ENCODE measurements at regions not wholly inside any gene's neighbourhood (a gene's known extent, or its start where the extent isn't known, plus 50 kb on each side); places are given as distances from the start of the nearest gene placed in this dataset.
A peak's percentile ranks its signal among the peaks of the same experiment; 100 is the strongest.

DNA sequence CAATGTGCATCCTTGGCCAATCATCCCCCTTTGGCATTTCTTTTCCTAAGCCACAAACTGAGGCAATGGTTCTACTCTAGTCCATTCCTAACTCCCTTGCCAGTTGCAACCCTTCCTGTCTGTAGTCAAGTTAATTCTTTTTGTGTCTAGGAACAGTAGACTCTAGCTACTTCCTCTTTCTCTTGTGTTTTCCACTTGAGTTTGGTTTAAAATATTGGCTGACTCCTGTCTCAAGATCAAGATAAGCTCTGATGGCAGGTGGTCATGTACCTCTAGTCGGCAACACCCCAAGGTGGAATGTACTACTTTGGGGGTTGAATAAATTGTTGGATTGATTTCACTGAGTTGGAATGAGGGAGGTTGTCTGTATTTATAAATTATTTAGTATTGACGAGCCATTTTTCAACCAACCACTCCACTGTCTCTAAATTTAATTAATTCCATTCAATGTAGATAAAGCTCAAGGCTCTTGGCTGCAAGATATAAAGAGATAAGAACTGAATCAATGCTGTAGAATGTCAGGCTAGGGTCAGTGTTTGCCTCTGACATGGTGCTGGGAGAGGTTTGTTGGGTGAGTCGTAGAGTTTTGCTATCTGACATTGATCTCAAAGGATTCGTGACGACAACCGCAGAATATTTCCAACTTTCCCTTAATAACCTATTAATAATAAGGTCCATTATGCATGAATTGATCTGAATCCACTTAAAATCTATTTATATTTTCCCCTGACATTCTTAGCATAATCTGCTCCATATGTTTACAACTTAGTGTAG lies 188.7 kb upstream of the APCDD1 start:
- no peaks in the 10 kb centered on the region for H3K9me3 ChIP-seq (replicated peaks; ENCODE audit: control insufficient read depth, low read depth, low read length)
- no CpG with 5 or more reads among the region's 6 CpGs for WGBS (ENCODE audit: insufficient coverage)
- no peak overlapping the region for H3K4me3 ChIP-seq (ENCODE audit: low read length)
- no peaks in the 10 kb centered on the region for H3K27me3 ChIP-seq (ENCODE audit: control insufficient read depth, insufficient read depth, low read length)
- peak; percentile 35 for DNase-seq
- no peak overlapping the region for H3K27ac ChIP-seq (ENCODE audit: low read length)
- peaks cover 11% of the 10 kb centered on the region for H3K4me1 ChIP-seq (ENCODE audit: control insufficient read depth, insufficient read depth, low read length)
- no peaks in the 10 kb centered on the region for H3K36me3 ChIP-seq (ENCODE audit: control insufficient read depth, insufficient read depth, low read length)

DNA sequence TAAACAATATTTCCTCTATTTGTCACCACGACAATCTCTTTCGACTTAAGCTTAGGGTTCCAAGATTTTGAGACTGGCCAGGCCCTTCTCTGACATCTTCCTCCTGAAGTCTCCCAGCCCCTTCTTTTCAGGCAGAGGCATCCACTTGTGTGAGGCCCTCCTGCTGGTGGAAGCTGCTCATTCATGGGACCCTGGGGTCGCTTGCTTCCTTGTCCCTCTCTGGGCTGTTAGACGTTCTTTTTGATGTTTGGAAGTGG lies 188.2 kb upstream of the APCDD1 start:
- Histone ChIP-seq H3K27me3 (ENCODE audit: control insufficient read depth, insufficient read depth, low read length) (no peaks in the 10 kb centered on the region), H3K36me3 (ENCODE audit: control insufficient read depth, insufficient read depth, low read length) (no peaks in the 10 kb centered on the region), H3K4me1 (ENCODE audit: control insufficient read depth, insufficient read depth, low read length) (peaks cover 11% of the 10 kb centered on the region), H3K9me3 (replicated peaks; ENCODE audit: control insufficient read depth, low read depth, low read length) (no peaks in the 10 kb centered on the region), H3K4me3 (ENCODE audit: low read length) (no peak overlapping the region), H3K27ac (ENCODE audit: low read length) (no peak overlapping the region)
- WGBS (ENCODE audit: insufficient coverage) = 30% methylated on average over 2 of the region's 4 CpGs
- peak; percentile 54 for DNase-seq

DNA sequence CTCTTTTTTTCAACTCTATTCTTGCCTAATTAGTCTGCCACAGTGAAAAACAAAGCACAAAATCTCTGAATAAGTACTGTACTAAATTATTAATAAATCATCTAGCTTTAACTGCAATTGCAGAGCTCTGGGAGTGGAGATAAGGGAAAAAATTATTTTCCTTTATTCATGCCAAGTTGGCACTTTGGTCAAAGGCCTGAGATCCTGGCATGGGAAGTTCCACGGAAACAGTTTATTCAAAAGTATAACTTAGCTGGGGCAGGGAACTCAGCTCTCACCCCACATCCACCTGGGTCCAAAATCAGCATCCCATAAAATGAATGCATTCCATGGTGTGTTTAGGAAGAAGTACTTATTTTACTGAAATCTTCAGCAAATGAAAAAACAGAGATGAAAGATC lies 185.2 kb upstream of the APCDD1 start:
- H3K27ac ChIP-seq (ENCODE audit: low read length) = peak overlapping the region; percentile 47
- WGBS (ENCODE audit: insufficient coverage) = no CpG with 5 or more reads among the region's 1 CpG

DNA sequence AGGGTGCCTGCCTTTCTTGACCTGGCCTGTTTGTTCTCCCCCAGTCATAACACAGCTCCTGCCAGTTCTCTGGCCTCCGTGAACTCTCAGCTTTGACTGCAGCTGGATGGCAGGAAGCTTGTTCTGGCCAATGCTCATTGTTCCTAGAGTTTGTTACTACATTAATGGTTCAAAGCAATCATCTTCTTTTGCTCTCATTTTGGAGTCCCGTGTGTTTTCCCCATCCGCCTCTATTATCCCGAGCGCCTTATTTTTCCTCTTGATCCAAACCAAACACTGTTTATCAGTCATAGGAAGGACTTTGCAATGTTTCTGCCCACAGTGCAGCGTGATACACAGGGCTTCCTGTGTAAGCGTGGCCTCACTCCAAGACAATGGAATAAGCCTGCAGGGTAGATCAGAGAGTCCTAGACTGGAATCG lies 184.3 kb upstream of the APCDD1 start:
- DNase-seq = peak; percentile 61
- WGBS (ENCODE audit: insufficient coverage) = 57% methylated on average over 7 of the region's 8 CpGs
- no peaks in the 10 kb centered on the region for H3K36me3 ChIP-seq (ENCODE audit: control insufficient read depth, insufficient read depth, low read length)
- no peaks in the 10 kb centered on the region for H3K9me3 ChIP-seq (replicated peaks; ENCODE audit: control insufficient read depth, low read depth, low read length)
- H3K4me1 ChIP-seq (ENCODE audit: control insufficient read depth, insufficient read depth, low read length) = peaks cover 14% of the 10 kb centered on the region
- no peaks in the 10 kb centered on the region for H3K27me3 ChIP-seq (ENCODE audit: control insufficient read depth, insufficient read depth, low read length)
- peak overlapping the region; percentile 47 for H3K27ac ChIP-seq (ENCODE audit: low read length)
- no peak overlapping the region for H3K4me3 ChIP-seq (ENCODE audit: low read length)

More for the DNA sequence above, 185.2 kb upstream of the APCDD1 start:
- no peaks in the 10 kb centered on the region for H3K36me3 ChIP-seq (ENCODE audit: control insufficient read depth, insufficient read depth, low read length)
- no peaks in the 10 kb centered on the region for H3K27me3 ChIP-seq (ENCODE audit: control insufficient read depth, insufficient read depth, low read length)
- no peaks in the 10 kb centered on the region for H3K9me3 ChIP-seq (replicated peaks; ENCODE audit: control insufficient read depth, low read depth, low read length)
- peaks cover 14% of the 10 kb centered on the region for H3K4me1 ChIP-seq (ENCODE audit: control insufficient read depth, insufficient read depth, low read length)
- no peak overlapping the region for H3K4me3 ChIP-seq (ENCODE audit: low read length)
- peak; percentile 66 for DNase-seq

DNA sequence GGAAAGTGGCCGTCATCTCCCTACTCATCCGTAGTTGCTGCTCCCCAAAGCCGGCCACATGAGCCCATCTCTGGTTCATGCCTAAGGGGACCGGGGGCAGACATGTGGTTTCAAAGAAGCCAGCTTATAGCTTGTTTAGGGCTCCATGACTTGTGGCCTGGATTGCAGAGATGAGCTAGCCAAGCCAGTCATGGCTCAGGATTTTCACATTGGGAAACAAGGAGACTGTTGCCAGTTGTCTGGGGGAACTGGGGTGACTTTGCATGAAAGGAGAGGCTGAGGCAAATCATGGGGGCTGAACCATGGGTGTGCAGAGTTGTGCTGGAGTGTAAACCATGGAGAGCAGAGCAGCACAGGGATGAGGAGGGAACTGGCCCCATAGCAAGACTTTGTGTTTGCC lies 183.0 kb upstream of the APCDD1 start:
- 98% methylated on average over 4 of the region's 4 CpGs for WGBS (ENCODE audit: insufficient coverage)

DNA sequence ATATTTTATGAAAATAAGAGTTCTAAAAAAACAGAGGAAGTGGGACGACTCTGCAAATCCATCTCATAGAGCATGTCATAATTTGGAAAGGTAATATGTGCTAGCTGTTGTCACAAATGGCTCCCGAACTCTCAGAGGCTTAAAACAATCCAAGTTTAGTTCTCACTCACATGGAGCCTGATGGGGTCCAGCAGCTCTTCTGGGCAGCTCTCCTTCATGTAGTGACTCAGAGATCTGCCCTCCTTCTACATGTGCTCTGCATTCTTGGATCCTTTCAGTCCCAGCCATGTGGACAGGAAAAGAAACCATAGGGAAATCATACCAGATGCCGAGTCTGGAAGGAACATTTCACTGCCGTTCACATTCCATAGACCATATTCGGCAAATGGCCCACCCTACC lies 180.1 kb upstream of the APCDD1 start:
- DNase-seq = peak; percentile 92
- H3K36me3 ChIP-seq (ENCODE audit: control insufficient read depth, insufficient read depth, low read length) = no peaks in the 10 kb centered on the region
- H3K27ac ChIP-seq (ENCODE audit: low read length) = peak overlapping the region; percentile 29
- no peaks in the 10 kb centered on the region for H3K9me3 ChIP-seq (replicated peaks; ENCODE audit: control insufficient read depth, low read depth, low read length)
- no peaks in the 10 kb centered on the region for H3K27me3 ChIP-seq (ENCODE audit: control insufficient read depth, insufficient read depth, low read length)
- peaks cover 14% of the 10 kb centered on the region for H3K4me1 ChIP-seq (ENCODE audit: control insufficient read depth, insufficient read depth, low read length)
- no peak overlapping the region for H3K4me3 ChIP-seq (ENCODE audit: low read length)
- no CpG with 5 or more reads among the region's 5 CpGs for WGBS (ENCODE audit: insufficient coverage)

More for the DNA sequence above, 183.0 kb upstream of the APCDD1 start:
- Histone ChIP-seq H3K4me1 (ENCODE audit: control insufficient read depth, insufficient read depth, low read length) (peaks cover 14% of the 10 kb centered on the region), H3K27me3 (ENCODE audit: control insufficient read depth, insufficient read depth, low read length) (no peaks in the 10 kb centered on the region), H3K27ac (ENCODE audit: low read length) (no peak overlapping the region), H3K9me3 (replicated peaks; ENCODE audit: control insufficient read depth, low read depth, low read length) (no peaks in the 10 kb centered on the region), H3K36me3 (ENCODE audit: control insufficient read depth, insufficient read depth, low read length) (no peaks in the 10 kb centered on the region), H3K4me3 (ENCODE audit: low read length) (no peak overlapping the region)
- no peak for DNase-seq

DNA sequence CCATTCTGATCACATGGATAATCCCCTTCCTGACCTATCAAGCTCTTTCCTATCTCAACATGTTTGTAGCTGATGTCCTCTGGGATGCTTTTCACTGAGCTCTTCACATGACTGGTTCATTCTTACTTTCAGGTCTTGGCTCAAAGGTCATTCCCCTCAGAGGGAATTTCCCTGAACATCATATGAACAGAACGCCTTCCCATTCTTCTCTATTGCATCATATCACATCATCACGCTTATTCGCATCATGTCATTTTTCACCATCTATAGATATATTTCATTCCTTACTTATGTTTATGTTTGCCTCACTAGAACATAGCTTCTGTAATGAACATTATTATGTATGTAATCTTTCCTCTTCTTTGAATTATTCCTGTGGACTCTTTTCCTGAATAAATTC lies 178.9 kb upstream of the APCDD1 start:
- DNase-seq = no peak
- WGBS (ENCODE audit: insufficient coverage) = no CpG with 5 or more reads among the region's 3 CpGs
- Histone ChIP-seq H3K27me3 (ENCODE audit: control insufficient read depth, insufficient read depth, low read length) (no peaks in the 10 kb centered on the region), H3K4me1 (ENCODE audit: control insufficient read depth, insufficient read depth, low read length) (peaks cover 4% of the 10 kb centered on the region), H3K27ac (ENCODE audit: low read length) (no peak overlapping the region), H3K9me3 (replicated peaks; ENCODE audit: control insufficient read depth, low read depth, low read length) (no peaks in the 10 kb centered on the region), H3K4me3 (ENCODE audit: low read length) (no peak overlapping the region), H3K36me3 (ENCODE audit: control insufficient read depth, insufficient read depth, low read length) (no peaks in the 10 kb centered on the region)

DNA sequence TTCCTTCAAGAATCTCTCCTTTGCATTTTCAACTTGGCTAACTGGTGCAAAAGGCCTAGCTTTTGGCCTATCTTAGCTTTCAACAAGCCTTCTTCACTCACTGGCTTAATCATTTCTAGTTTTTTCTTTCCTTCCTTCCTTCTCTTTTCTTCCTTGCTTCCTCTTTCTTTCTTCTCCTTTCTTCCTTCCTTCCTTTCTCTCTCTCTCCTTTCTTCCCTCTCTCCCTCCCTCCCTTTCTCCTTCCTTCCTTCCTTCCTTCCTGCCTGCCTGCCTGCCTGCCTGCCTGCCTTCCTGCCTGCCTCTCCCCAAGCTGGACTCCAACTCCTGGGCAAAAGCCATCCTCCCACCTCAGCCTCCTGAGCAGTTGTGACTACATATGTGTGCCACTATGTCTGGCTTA lies 176.2 kb upstream of the APCDD1 start:
- H3K4me3 ChIP-seq (ENCODE audit: low read length) = no peak overlapping the region
- H3K4me1 ChIP-seq (ENCODE audit: control insufficient read depth, insufficient read depth, low read length) = peaks cover 6% of the 10 kb centered on the region
- H3K36me3 ChIP-seq (ENCODE audit: control insufficient read depth, insufficient read depth, low read length) = no peaks in the 10 kb centered on the region
- H3K9me3 ChIP-seq (replicated peaks; ENCODE audit: control insufficient read depth, low read depth, low read length) = no peaks in the 10 kb centered on the region
- H3K27ac ChIP-seq (ENCODE audit: low read length) = no peak overlapping the region
- H3K27me3 ChIP-seq (ENCODE audit: control insufficient read depth, insufficient read depth, low read length) = no peaks in the 10 kb centered on the region
- DNase-seq = no peak

DNA sequence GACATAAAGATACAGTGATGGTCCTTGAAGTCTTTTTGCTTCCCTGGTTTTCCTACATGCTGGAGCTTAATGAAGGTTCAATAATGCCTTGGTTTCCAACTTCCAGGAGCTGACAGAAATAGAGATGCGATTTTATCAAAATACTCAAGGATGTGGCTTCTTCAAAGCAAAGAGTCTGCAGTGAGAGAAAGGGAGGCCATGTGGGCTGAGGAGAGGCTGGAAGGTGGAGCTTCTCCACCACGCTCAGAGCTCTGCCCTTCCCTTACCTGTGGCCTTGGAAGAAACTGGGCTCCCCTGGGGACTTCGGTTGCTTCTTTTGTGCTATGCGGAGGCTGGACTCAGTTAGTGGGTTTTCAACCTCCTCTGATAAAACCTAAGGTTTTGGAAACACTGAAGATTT lies 175.0 kb upstream of the APCDD1 start:
- Histone ChIP-seq H3K27me3 (ENCODE audit: control insufficient read depth, insufficient read depth, low read length) (no peaks in the 10 kb centered on the region), H3K4me1 (ENCODE audit: control insufficient read depth, insufficient read depth, low read length) (peaks cover 8% of the 10 kb centered on the region), H3K9me3 (replicated peaks; ENCODE audit: control insufficient read depth, low read depth, low read length) (no peaks in the 10 kb centered on the region), H3K36me3 (ENCODE audit: control insufficient read depth, insufficient read depth, low read length) (no peaks in the 10 kb centered on the region), H3K4me3 (ENCODE audit: low read length) (no peak overlapping the region), H3K27ac (ENCODE audit: low read length) (no peak overlapping the region)
- no peak for DNase-seq
- WGBS (ENCODE audit: insufficient coverage) = no CpG with 5 or more reads among the region's 4 CpGs

DNA sequence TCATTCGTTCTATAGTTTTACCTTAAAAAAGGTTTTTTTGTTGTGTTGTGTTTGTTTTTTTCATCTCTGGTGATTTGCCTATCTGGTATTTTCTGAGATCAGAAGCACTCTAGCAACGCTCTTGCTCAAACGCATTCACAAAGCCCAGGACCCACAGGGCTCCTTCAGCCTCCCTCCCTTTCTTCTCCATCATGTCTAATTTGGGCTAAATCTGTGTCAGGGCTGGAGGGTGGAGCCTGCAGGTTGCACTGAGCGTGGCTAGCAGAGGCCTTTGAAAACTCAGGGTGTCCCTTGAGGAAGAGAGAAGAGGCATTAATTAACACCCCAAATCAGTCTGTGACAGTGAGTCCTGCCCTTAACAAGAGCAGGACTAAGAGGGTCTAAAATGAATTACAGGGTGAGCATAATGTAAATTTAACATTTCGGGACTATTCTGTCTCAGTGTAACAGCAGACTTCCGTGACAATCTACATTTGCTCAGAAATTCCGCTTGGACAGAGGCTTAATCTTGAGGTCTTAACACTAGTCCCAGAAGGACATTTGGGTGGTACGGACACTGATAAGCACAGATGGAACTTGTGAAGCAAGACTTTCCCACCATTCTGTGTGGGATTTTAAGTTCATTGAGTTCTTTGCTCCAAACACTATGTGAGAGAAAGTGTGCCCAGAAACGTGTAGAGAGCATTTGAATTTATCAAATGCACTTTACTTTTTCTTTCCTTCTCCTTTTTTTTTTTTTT lies 174.4 kb upstream of the APCDD1 start:
- Histone ChIP-seq H3K4me1 (ENCODE audit: control insufficient read depth, insufficient read depth, low read length) (peaks cover 14% of the 10 kb centered on the region), H3K4me3 (ENCODE audit: low read length) (no peak overlapping the region), H3K27me3 (ENCODE audit: control insufficient read depth, insufficient read depth, low read length) (no peaks in the 10 kb centered on the region), H3K27ac (ENCODE audit: low read length) (no peak overlapping the region), H3K36me3 (ENCODE audit: control insufficient read depth, insufficient read depth, low read length) (no peaks in the 10 kb centered on the region), H3K9me3 (replicated peaks; ENCODE audit: control insufficient read depth, low read depth, low read length) (no peaks in the 10 kb centered on the region)
- DNase-seq = no peak
- 58% methylated on average over 4 of the region's 9 CpGs for WGBS (ENCODE audit: insufficient coverage)
